Stimulated activated CD4-positive, alpha-beta T cell treated with anti-CD3 and anti-CD28 coated beads, Interleukin-2, amount 100 ng/mL, for 24 hours (primary cell): ENCODE measurements at regions not wholly inside any gene's neighbourhood (a gene's known extent, or its start where the extent isn't known, plus 50 kb on each side); places are given as distances from the start of the nearest gene placed in this dataset.
"Not testable (repeated sequence)": the region's sequence is repeated elsewhere in the genome, so short reads cannot be mapped to it uniquely, and the experiment has no call there.

Experiments
- DNase-seq, 2 donors: peaks; one replicate each; pipeline ENCODE4 v3.0.0-alpha.2; 2020

GRCh38 chr1:219020386-219020785 is 153.3 kb upstream of the LYPLAL1 start:
- DNase-seq: no peak

DNA sequence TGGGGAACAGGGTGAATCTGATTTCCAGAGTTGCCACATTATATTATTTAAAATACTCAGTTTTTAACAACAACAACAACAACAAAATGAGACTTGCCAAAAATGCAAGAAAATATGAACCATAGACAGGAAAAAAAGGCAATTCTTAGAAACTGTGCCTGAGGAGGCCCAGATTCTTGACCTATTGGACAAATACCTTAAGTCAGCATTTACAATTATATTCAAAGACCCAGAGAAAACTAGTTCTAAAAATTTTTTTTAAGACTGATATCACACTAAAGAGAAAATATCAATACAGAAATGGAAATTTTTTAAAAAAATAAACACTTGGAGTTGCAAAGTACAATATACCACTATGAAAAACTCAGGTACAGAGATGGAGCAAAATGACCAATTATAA is 152.8 kb upstream of the LYPLAL1 start:
- DNase-seq: no peak

DNA sequence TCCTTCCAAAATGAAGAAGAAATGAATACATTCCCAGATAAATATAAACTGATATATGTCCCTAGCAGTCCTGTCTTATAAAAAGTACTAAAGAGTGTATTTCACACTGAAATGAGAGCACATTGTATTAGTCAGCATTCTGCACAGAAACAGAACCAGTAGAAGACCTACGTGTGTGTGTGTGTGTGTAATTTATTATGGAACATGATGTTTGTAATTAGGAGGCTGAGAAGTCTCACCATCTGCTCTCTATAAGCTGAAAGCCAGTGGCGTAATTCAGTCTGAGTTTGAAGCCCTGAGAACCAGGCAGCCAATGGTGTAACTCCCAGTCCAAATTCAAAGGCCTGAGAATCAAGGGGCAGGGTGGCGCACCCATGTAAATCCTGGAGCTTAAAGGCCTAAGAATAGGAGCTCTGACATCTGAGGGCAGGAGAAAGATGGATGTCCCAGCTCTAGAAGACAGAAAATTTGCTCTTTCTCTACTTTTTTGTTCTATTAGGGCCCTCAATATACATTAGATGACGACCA is 146.5 kb upstream of the LYPLAL1 start:
- no peak for DNase-seq

- no peak for DNase-seq
These were observed 141.9 kb upstream of the LYPLAL1 start for GRCh38 chr1:219031809-219032208.

DNA sequence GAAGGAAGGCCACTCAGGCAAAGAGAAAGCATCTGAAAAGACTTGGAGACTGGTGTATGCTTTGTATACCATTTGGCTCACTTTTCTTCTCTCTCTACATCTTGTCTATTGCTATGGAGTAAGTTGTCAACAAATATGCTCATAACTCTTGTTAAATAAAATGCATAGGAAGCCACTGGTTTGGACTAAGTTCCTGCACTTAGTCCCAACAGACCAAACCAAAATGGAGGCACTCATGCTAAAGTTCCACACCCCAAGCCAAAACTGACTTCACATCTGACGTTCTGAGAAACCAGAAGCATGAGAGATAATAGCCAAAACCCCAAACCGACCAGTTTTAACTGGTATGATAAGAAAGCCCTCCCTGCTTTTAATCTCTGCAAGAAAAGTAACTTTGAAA is 135.3 kb upstream of the LYPLAL1 start:
- no peak for DNase-seq

GRCh38 chr1:219039017-219039681 is 134.5 kb upstream of the LYPLAL1 start:
- DNase-seq: no peak

GRCh38 chr1:219039682-219040154 is 134.0 kb upstream of the LYPLAL1 start:
- DNase-seq: no peak

DNA sequence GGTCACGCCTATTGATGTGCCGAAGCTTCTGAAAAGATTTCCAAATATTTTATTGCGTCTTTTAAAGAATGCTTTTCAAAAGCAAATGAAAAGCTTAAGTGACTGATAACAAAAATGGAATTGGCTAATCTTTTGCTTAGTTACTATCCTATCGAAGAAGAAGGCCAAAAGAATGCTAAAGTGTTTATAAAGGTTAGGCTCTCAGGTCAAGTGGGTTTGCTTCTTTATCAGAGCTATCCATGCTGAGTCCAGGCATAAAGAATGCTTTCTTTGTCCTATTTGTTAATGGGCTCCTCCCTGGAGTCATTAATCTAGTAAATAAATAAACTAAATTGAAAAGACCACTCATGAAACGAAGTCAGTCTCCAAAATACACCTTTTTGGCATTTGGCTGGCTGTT is 133.4 kb upstream of the LYPLAL1 start:
- no peak for DNase-seq

DNA sequence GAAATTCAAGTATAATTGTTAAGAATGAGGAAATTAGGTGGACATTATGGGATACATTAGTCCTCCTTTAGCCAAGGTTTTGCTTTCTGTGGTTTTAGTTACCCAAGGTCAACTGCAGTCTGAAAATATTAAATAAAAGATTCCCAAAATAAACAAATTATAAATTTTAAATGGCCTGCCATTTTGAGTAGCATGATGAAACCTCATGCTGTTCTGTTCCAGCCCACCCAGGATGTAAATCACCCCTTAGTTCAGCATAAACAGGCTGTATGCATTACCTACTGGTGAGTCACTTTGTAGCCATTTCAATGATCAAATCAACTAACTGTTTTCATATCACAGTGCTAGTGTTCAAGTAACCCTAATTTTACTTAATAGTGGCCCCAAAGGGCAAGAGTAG is 132.5 kb upstream of the LYPLAL1 start:
- no peak for DNase-seq

DNA sequence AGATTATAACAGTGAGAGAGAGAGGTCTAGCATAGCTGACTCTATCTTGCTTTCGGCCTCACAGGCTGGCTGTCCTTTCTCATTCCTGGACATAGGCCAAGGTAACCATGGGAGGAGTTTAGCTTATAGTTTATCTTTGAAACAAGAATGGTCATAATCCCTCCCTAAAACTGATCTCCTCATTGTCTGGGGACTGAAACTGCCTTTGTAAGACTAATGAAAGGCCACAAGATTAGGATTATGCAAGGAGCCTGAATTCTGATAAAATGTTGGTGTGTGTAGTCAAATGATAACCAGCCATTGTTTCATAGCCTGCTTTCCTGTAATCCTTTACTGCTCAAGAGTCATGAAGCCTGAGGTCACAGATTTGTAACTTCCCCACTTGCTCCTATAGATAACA is 131.9 kb upstream of the LYPLAL1 start:
- no peak for DNase-seq

- no peak for DNase-seq
These were observed 130.9 kb upstream of the LYPLAL1 start for GRCh38 chr1:219042769-219043168.

GRCh38 chr1:219045246-219045645 is 128.4 kb upstream of the LYPLAL1 start:
- no peak for DNase-seq

- no peak for DNase-seq
These were observed 124.2 kb upstream of the LYPLAL1 start for GRCh38 chr1:219049501-219049900.

DNA sequence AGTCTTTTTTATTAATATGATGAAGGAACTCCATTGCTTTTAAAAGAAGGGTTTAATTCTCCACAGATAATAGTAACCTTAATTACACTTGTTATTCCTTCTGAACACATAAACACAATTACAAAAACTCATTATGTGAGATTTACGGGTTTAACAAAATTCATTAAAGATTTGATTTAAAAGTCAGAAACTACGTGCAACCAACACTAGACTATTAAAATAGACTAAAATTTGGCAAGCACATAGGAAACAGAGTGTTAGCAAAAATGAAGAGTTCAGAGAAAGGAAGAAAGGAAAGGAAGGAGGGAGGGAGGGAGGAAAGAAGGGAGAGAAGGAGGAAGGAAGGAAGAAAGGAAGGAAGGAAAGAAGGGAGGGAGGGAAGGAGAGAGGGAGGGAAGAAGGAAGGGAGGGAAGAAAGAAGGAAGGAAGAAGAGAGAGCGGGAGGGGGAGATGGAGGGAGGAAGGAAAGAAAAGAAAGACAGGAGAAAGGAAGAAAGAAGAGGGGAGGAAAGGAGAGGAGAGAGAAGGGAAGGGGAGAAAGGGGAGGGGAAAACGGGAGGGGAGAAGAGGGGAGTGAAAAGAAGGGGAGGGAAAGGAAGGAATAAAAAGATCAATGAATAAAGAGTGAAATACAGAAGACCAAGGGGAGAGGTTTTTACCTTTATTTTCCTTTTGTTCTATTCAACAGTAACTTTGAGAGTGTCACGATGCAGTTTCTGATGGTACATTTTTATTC is 123.4 kb upstream of the LYPLAL1 start:
- no peak for DNase-seq

DNA sequence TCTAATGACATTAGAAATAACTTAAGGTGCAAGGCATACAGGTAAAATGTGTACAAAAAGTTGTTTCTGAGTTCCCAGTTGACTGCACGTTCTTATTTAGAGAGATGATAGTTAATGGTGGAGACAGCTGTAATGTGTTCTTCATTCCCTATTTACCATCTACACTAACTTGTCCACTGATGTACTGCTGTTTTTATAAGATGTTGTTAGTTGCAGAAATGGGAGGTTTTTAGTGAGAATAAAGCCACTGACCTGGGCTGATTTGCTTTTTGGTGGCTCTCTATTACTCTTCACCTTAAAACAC is 122.9 kb upstream of the LYPLAL1 start:
- no peak for DNase-seq

GRCh38 chr1:219051547-219051946 is 122.1 kb upstream of the LYPLAL1 start:
- no peak for DNase-seq

DNA sequence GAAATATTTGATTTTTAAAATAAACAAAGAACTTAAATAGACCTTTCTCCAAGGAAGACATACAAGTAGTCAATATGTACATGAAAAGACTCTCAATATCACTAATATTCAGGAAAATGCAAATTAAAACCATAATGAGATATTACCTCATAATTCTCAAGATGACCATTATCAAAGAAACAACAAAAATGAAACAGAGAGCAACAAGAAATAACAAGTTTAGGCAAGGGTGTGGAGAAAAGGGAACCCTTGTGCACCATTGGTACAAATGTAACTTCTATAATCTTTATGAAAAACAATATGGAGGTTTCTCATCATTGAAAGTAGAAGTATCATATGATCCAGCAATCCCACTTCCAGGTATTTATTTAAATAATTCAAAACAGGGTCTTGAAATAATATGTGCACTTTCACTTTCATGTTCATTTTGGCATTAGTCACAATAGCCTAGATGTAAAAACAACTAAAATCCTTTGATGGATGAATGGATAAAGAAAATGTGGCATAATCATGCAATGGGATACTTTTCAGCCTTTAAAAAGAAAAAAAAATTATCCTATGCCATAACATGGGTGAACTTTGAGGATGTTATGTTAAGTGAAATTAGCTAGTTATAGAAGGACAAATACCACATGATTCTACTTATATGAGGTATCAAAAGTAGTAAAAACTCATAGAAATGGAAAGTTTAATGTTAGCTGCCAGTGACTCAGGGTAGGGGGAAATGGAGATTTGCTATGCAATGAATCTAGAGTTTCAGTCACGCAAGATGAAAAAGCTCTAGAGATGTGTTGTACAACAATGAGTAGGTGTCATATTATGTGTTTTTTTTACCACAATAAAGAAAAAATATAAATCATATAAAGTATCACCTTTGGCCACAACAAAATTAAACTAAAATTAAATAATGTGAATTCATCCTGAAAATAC is 114.5 kb upstream of the LYPLAL1 start:
- no peak for DNase-seq

DNA sequence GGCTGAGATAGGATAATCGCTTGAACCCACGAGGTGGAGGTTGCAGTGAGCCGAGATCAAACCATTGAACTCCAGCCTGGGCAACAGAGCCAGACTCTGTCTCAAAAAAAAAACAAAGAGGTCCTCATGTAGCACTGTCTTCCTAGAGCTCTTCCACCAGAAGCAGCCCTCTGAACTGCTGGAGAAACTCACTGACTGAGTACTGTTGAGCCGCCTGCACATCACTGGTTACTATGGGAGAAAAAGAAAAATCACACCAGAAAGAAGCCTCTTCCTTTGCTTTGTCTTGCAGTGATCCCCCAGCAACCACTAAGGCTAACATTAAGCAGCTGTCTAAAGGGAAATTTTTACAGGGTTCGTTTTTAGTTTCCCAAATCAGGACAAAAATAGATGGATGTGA is 112.9 kb upstream of the LYPLAL1 start:
- no peak for DNase-seq

DNA sequence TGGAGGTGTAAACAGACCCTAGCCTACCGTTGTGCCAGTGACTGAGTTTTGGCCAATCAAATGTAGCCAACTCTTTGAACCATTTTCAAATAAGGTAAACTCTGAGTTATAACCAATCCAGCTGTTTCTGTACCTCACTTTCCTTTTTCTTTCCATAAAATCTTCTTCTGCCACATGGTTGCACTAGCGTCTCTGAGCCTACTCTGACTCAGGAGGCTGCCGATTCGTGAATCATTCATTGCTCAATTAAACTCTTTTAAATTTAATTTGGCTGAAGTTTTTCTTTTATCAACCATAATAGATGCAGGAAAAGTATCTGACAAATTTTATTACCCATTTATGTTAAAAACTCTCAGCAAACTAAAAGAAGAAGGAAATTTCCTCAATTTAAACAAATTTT is 111.5 kb upstream of the LYPLAL1 start:
- no peak for DNase-seq

DNA sequence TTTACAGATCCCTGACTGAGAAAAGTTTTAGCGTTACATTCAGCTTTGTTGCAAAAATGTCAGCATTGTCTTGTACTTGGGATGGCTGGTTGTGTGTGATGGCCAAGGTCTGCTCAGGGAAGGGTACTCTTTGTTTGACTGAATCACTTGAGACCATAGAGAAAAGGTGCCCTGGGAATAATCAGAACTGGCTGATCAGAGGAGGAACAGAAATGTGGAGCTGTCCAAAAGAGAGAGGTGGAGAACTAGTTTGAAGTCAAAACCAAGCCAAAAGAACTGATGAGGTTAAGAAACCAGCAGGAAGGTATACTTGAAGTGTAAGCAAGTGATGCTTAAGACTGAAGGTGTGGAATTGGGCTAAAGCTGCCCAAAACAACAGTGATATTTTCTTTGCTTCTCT is 107.6 kb upstream of the LYPLAL1 start:
- DNase-seq: no peak

DNA sequence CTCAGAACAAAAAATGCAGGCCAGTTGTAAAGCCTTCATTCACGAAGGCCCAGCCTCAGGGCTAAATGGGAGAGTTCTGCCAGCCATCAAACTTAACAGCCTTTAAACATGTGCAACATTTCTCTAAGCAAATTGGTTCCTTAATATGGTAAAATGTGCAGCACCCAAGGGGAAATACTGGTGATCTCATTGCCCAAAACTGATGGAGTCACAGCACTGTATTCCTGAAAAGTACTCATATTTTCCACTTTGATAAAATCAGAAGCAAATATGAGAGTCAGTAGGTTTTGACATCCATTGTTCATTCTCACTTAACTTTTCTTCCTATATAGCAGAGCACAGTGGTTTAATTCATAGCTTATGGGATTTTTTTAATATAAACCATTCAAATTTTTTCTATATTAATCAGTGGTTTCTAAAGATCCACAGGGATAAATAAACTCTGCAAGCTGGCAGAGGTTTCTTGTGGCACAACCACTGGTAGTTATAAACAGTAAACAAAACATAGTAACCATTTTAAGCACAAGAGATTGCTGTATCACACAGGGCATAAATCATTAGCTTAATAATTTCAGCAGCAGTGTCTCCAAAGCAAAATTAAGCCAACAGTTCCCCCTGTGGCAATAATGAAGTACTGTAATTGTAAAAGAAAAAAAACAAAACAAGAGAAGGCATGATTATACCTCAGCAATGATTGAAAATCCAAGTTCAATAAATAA is 106.9 kb upstream of the LYPLAL1 start:
- DNase-seq: no peak

GRCh38 chr1:219067350-219067712 is 106.3 kb upstream of the LYPLAL1 start:
- DNase-seq: no peak

- not testable (repeated sequence) for DNase-seq
These were observed 103.3 kb upstream of the LYPLAL1 start for GRCh38 chr1:219070395-219070794.
